Fibroblast of mammary gland (primary cell): ENCODE measurements at regions not wholly inside any gene's neighbourhood (a gene's known extent, or its start where the extent isn't known, plus 50 kb on each side); places are given as distances from the start of the nearest gene placed in this dataset.
"Not testable (repeated sequence)": the region's sequence is repeated elsewhere in the genome, so short reads cannot be mapped to it uniquely, and the experiment has no call there.

Experiments used
- DNase-seq: peaks from one replicate; pipeline ENCODE4 v3.0.0-alpha.2; 2010; ENCODE audit warnings: low read depth
- H3K4me3 ChIP-seq: 2 replicates; pipeline ENCODE4 v1.5.1; 2011; ENCODE audit warnings: low read depth, mild to moderate bottlenecking, low read length, moderate library complexity; ENCODE audit not compliant: control insufficient read depth
- TF ChIP-seq, protein P1 (sequence below): conservative IDR thresholded peaks from 2 replicates; pipeline ENCODE4 v1.5.1; 2011; ENCODE audit warnings: low read depth, low read length, inconsistent platforms; ENCODE audit not compliant: control insufficient read depth, insufficient read depth

- no peak overlapping the region for H3K4me3 ChIP-seq
- DNase-seq = peak; percentile 3
- TF ChIP-seq, protein P1, sequence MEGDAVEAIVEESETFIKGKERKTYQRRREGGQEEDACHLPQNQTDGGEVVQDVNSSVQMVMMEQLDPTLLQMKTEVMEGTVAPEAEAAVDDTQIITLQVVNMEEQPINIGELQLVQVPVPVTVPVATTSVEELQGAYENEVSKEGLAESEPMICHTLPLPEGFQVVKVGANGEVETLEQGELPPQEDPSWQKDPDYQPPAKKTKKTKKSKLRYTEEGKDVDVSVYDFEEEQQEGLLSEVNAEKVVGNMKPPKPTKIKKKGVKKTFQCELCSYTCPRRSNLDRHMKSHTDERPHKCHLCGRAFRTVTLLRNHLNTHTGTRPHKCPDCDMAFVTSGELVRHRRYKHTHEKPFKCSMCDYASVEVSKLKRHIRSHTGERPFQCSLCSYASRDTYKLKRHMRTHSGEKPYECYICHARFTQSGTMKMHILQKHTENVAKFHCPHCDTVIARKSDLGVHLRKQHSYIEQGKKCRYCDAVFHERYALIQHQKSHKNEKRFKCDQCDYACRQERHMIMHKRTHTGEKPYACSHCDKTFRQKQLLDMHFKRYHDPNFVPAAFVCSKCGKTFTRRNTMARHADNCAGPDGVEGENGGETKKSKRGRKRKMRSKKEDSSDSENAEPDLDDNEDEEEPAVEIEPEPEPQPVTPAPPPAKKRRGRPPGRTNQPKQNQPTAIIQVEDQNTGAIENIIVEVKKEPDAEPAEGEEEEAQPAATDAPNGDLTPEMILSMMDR = peak; percentile 17
Measured at GRCh38 chr15:26037369-26037768, 174.2 kb upstream of the ATP10A start.

- TF ChIP-seq, protein P1 = no peak
- no peak overlapping the region for H3K4me3 ChIP-seq
Measured at GRCh38 chr15:26033493-26033892, 170.4 kb upstream of the ATP10A start.

GRCh38 chr15:26032162-26032846, 169.2 kb upstream of the ATP10A start:
- no peak for DNase-seq
- TF ChIP-seq, protein P1 = no peak

More at GRCh38 chr15:26033493-26033892, 170.4 kb upstream of the ATP10A start:
- no peak for DNase-seq

GRCh38 chr15:26029586-26029985, 166.5 kb upstream of the ATP10A start:
- not testable (repeated sequence) for DNase-seq, H3K4me3 ChIP-seq

More at GRCh38 chr15:26032162-26032846, 169.2 kb upstream of the ATP10A start:
- no peak overlapping the region for H3K4me3 ChIP-seq

- no peak overlapping the region for H3K4me3 ChIP-seq
- no peak for DNase-seq
- TF ChIP-seq, protein P1 = no peak
Measured at GRCh38 chr15:26029146-26029545, 166.0 kb upstream of the ATP10A start.

DNA sequence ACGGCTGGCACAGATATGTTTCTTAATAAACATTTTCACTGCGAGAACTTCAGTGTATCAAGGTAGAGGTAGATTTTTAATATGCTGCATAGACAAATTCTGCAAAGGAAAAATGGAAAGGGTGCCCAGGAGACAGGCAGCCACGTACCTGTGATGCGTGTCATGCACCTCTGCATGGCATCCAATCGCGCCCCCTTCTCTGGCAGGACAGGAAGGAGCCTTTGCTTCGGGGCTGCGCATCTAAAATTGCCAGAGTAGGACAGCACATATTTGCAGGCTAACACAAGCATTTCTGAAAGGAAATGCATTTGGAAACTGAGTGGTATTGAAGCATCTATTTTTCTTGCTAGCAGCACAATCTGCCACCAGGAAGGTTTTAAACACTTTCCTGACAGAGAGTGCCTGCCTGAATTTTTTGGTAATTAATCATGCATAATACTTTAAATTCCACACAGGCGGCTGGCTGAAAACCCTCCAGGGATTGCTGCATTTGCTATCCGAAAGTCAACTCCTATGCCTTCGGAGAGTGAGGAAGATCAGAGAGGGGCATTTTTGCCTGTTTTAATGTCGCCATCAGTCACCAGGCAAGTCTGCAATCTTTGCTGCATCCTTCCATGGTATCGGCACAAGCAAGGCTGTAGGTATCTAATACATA, 165.1 kb upstream of the ATP10A start:
- no peak for DNase-seq
- no peak overlapping the region for H3K4me3 ChIP-seq
- TF ChIP-seq, protein P1 = no peak

GRCh38 chr15:26026671-26027070, 163.5 kb upstream of the ATP10A start:
- not testable (repeated sequence) for H3K4me3 ChIP-seq, DNase-seq
